ENCODE measurements at regions not wholly inside any gene's neighbourhood (a gene's known extent, or its start where the extent isn't known, plus 50 kb on each side); places are given as distances from the start of the nearest gene placed in this dataset.

- H3K4me1 Mint-ChIP-seq (ENCODE audit: unreplicated experiment), result no peaks in the 10 kb centered on the region
- no peak for DNase-seq (ENCODE audit: extremely low spot score, unreplicated experiment)
- H3K9me3 Mint-ChIP-seq (ENCODE audit: unreplicated experiment), result peaks cover 12% of the 10 kb centered on the region
- H3K36me3 Mint-ChIP-seq (ENCODE audit: unreplicated experiment), result no peaks in the 10 kb centered on the region
- H3K4me3 Mint-ChIP-seq (ENCODE audit: unreplicated experiment), result no peak overlapping the region
- H3K27me3 Mint-ChIP-seq (ENCODE audit: unreplicated experiment), result no peaks in the 10 kb centered on the region
- no peak overlapping the region for H3K27ac Mint-ChIP-seq (ENCODE audit: unreplicated experiment)
- TF ChIP-seq CTCF (IDR thresholded peaks at IDR 0.05), result no peak
Observed at GRCh38 chr6:101266063-101266462, 127.4 kb upstream of the GRIK2 start.

GRCh38 chr6:101268541-101268940 lies 125.0 kb upstream of the GRIK2 start:
- no peaks in the 10 kb centered on the region for H3K4me1 Mint-ChIP-seq (ENCODE audit: unreplicated experiment)
- peaks cover 2% of the 10 kb centered on the region for H3K36me3 Mint-ChIP-seq (ENCODE audit: unreplicated experiment)
- H3K27me3 Mint-ChIP-seq (ENCODE audit: unreplicated experiment), result no peaks in the 10 kb centered on the region
- DNase-seq (ENCODE audit: extremely low spot score, unreplicated experiment), result no peak
- H3K27ac Mint-ChIP-seq (ENCODE audit: unreplicated experiment), result no peak overlapping the region
- no peak overlapping the region for H3K4me3 Mint-ChIP-seq (ENCODE audit: unreplicated experiment)
- peaks cover 19% of the 10 kb centered on the region for H3K9me3 Mint-ChIP-seq (ENCODE audit: unreplicated experiment)
- TF ChIP-seq CTCF (IDR thresholded peaks at IDR 0.05), result no peak

GRCh38 chr6:101275251-101275650 lies 118.3 kb upstream of the GRIK2 start:
- Mint-ChIP-seq H3K27me3 (ENCODE audit: unreplicated experiment) (no peaks in the 10 kb centered on the region), H3K4me3 (ENCODE audit: unreplicated experiment) (no peak overlapping the region), H3K4me1 (ENCODE audit: unreplicated experiment) (no peaks in the 10 kb centered on the region), H3K36me3 (ENCODE audit: unreplicated experiment) (peaks cover 2% of the 10 kb centered on the region), H3K27ac (ENCODE audit: unreplicated experiment) (no peak overlapping the region), H3K9me3 (ENCODE audit: unreplicated experiment) (peaks cover 12% of the 10 kb centered on the region)
- no peak for TF ChIP-seq CTCF (IDR thresholded peaks at IDR 0.05)
- DNase-seq (ENCODE audit: extremely low spot score, unreplicated experiment), result no peak

- TF ChIP-seq CTCF (IDR thresholded peaks at IDR 0.05), result no peak
- Mint-ChIP-seq H3K4me3 (ENCODE audit: unreplicated experiment) (no peak overlapping the region), H3K4me1 (ENCODE audit: unreplicated experiment) (no peaks in the 10 kb centered on the region), H3K27me3 (ENCODE audit: unreplicated experiment) (no peaks in the 10 kb centered on the region), H3K9me3 (ENCODE audit: unreplicated experiment) (peaks cover 8% of the 10 kb centered on the region), H3K27ac (ENCODE audit: unreplicated experiment) (no peak overlapping the region), H3K36me3 (ENCODE audit: unreplicated experiment) (peaks cover 2% of the 10 kb centered on the region)
- DNase-seq (ENCODE audit: extremely low spot score, unreplicated experiment), result no peak
Observed at GRCh38 chr6:101276066-101276465, 117.4 kb upstream of the GRIK2 start.

- no peak overlapping the region for H3K4me3 Mint-ChIP-seq (ENCODE audit: unreplicated experiment)
- no peaks in the 10 kb centered on the region for H3K27me3 Mint-ChIP-seq (ENCODE audit: unreplicated experiment)
- no peak for TF ChIP-seq CTCF (IDR thresholded peaks at IDR 0.05)
- H3K36me3 Mint-ChIP-seq (ENCODE audit: unreplicated experiment), result no peaks in the 10 kb centered on the region
- H3K9me3 Mint-ChIP-seq (ENCODE audit: unreplicated experiment), result no peaks in the 10 kb centered on the region
- DNase-seq (ENCODE audit: extremely low spot score, unreplicated experiment), result no peak
- H3K27ac Mint-ChIP-seq (ENCODE audit: unreplicated experiment), result no peak overlapping the region
- H3K4me1 Mint-ChIP-seq (ENCODE audit: unreplicated experiment), result no peaks in the 10 kb centered on the region
Observed at GRCh38 chr6:101279410-101279809, 114.1 kb upstream of the GRIK2 start.
